SJCRH30 (cell line): ENCODE measurements at regions not wholly inside any gene's neighbourhood (a gene's known extent, or its start where the extent isn't known, plus 50 kb on each side); places are given as distances from the start of the nearest gene placed in this dataset.
"Not testable (repeated sequence)": the region's sequence is repeated elsewhere in the genome, so short reads cannot be mapped to it uniquely, and the experiment has no call there.

Source experiments
- DNase-seq, 2 experiments: peaks; one replicate each; pipeline ENCODE4 v3.0.0-alpha.2; 2015 to 2020
- H3K27ac ChIP-seq: fragments of 250-450 bp; sonication (Bioruptor Pico); 2 replicates; pipeline ENCODE4 v1.5.1; 2020; ENCODE audit warnings: mild to moderate bottlenecking, moderate library complexity
- H3K27me3 ChIP-seq: fragments of 250-450 bp; sonication (Bioruptor Pico); 2 replicates; pipeline ENCODE4 v1.5.1; 2020; ENCODE audit warnings: mild to moderate bottlenecking, moderate library complexity
- H3K36me3 ChIP-seq: fragments of 250-450 bp; sonication (Bioruptor Pico); 2 replicates; pipeline ENCODE4 v1.5.1; 2020; ENCODE audit warnings: mild to moderate bottlenecking, moderate library complexity
- H3K4me1 ChIP-seq: fragments of 250-450 bp; sonication (Bioruptor Pico); 2 replicates; pipeline ENCODE4 v1.5.1; 2020; ENCODE audit warnings: mild to moderate bottlenecking, moderate library complexity
- H3K4me3 ChIP-seq: fragments of 250-450 bp; sonication (Bioruptor Pico); 2 replicates; pipeline ENCODE4 v1.5.1; 2020; ENCODE audit warnings: mild to moderate bottlenecking, moderate library complexity
- H3K9me3 ChIP-seq: fragments of 250-450 bp; sonication (Bioruptor Pico); replicated peaks from 2 replicates; pipeline ENCODE4 v1.5.1; 2020; ENCODE audit warnings: mild to moderate bottlenecking, moderate library complexity

- DNase-seq, result no peak
- Histone ChIP-seq H3K4me3 (no peak overlapping the region), H3K36me3 (no peaks in the 10 kb centered on the region), H3K27ac (no peak overlapping the region), H3K4me1 (peaks cover 8% of the 10 kb centered on the region; the same call in 1 of the 2 replicates), H3K9me3 (peaks cover 4% of the 10 kb centered on the region; the same call in 1 of the 2 replicates), H3K27me3 (no peaks in the 10 kb centered on the region)
Observed at GRCh38 chr1:233461847-233462246, 134.3 kb downstream of the MAP3K21 start.

DNA sequence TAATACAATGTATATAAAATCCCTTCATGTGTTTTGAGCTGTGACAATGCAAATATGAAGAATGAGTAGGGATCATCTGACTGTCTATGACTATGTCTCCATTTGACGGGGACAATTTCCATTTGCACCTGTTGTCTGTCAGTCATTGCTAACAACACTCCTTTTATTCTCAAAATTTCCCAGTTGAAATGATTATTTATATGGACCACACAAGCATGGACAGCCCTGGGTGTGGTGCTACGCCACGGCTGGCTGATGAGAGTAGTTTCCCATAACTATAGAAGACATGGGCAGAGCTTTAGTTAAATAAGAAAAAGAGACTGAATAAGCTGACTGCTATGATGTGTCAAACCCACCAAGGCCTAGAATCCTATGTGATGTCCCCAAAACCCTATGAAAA is 135.8 kb downstream of the MAP3K21 start:
- Histone ChIP-seq H3K4me3 (no peak overlapping the region), H3K9me3 (peaks cover 4% of the 10 kb centered on the region; the same call in 1 of the 2 replicates), H3K27ac (peak overlapping the region; percentile 34; the same call in 1 of the 2 replicates), H3K27me3 (no peaks in the 10 kb centered on the region), H3K36me3 (no peaks in the 10 kb centered on the region), H3K4me1 (peaks cover 8% of the 10 kb centered on the region; the same call in 1 of the 2 replicates)
- peak; percentile 33 to 70 for DNase-seq

GRCh38 chr1:233465745-233466343 is 138.3 kb downstream of the MAP3K21 start:
- no peak overlapping the region for H3K4me3 ChIP-seq
- peaks cover 5% of the 10 kb centered on the region; the same call in 1 of the 2 replicates for H3K4me1 ChIP-seq
- DNase-seq, result no peak
- H3K27me3 ChIP-seq, result no peaks in the 10 kb centered on the region
- H3K27ac ChIP-seq, result no peak overlapping the region
- peaks cover 4% of the 10 kb centered on the region; the same call in 1 of the 2 replicates for H3K9me3 ChIP-seq
- H3K36me3 ChIP-seq, result no peaks in the 10 kb centered on the region

DNA sequence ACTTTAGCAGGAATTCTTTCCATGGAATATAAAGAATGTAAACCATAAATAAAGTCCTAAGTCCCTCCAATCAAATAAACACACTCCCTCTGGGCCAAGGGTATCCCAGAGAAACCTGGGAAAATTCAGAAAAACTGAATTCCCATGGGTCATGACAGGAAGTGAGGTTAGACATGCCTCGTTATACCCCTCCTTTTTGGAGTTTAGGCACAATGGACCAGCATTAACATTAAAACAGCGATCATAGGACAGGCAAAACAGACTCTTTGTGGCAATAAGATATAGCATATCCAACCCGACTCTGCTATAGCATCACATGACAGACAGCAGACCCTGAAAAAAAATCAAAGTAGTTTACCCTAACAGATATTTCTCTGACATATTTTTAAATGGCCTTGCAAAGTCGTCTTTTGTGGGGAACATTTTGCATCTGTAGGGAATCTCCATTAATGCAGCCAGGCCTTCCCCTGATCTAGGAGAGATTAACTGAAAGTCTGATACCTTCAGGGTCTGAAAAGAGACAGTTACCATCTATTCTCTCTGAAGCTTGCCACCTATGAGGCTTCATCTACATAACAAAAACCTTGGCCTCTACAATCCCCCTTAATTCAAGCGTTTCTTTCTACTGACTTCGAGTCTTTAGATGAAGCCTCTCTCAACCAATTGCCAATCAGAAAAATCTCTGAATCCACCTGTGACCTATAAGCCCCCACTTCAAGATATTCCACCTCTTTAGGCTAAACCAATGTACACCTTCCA is 143.0 kb upstream of the KCNK1 start:
- no peak for DNase-seq
- Histone ChIP-seq H3K27me3 (no peaks in the 10 kb centered on the region), H3K4me1 (no peaks in the 10 kb centered on the region), H3K36me3 (no peaks in the 10 kb centered on the region), H3K9me3 (no peaks in the 10 kb centered on the region), H3K27ac (no peak overlapping the region), H3K4me3 (no peak overlapping the region)

- not testable (repeated sequence) for DNase-seq, H3K27me3 ChIP-seq, H3K27ac ChIP-seq, H3K4me3 ChIP-seq, H3K36me3 ChIP-seq, H3K4me1 ChIP-seq, H3K9me3 ChIP-seq
Observed at GRCh38 chr1:233471851-233472250, 142.1 kb upstream of the KCNK1 start.

GRCh38 chr1:233472796-233473195 is 141.1 kb upstream of the KCNK1 start:
- not testable (repeated sequence) for H3K4me3 ChIP-seq

GRCh38 chr1:233473549-233474204 is 140.2 kb upstream of the KCNK1 start:
- Histone ChIP-seq H3K27me3 (no peaks in the 10 kb centered on the region), H3K27ac (no peak overlapping the region), H3K9me3 (no peaks in the 10 kb centered on the region), H3K4me3 (no peak overlapping the region), H3K36me3 (no peaks in the 10 kb centered on the region), H3K4me1 (no peaks in the 10 kb centered on the region)
- no peak for DNase-seq

More at GRCh38 chr1:233472796-233473195, 141.1 kb upstream of the KCNK1 start:
- H3K27ac ChIP-seq, H3K9me3 ChIP-seq, H3K27me3 ChIP-seq, H3K4me1 ChIP-seq, DNase-seq, H3K36me3 ChIP-seq: not testable (repeated sequence)

- H3K9me3 ChIP-seq, result no peaks in the 10 kb centered on the region
- H3K4me1 ChIP-seq, result no peaks in the 10 kb centered on the region
- H3K36me3 ChIP-seq, result no peaks in the 10 kb centered on the region
- no peak for DNase-seq
- H3K4me3 ChIP-seq, result no peak overlapping the region
- H3K27ac ChIP-seq, result no peak overlapping the region
- no peaks in the 10 kb centered on the region for H3K27me3 ChIP-seq
Observed at GRCh38 chr1:233477359-233477758, 136.5 kb upstream of the KCNK1 start.

DNA sequence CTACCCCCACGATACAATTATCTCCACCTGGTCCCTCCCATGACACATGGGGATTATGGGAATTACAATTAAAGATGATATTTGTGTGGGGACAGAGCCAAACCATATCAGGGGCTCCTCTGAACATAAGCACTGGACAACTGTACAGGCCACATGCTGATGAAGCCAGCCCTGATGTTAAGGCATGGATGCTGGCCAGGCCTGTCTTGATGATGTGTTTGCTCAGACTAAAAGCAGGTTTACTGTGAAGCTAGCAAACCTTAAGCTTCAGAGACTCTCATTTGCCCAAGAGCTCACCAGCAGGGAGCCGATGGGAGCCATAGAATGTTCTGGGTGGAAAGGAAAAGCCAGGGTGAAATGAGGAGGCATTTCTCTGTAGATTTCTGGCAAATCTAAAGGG is 135.3 kb upstream of the KCNK1 start:
- Histone ChIP-seq H3K9me3 (no peaks in the 10 kb centered on the region), H3K27me3 (no peaks in the 10 kb centered on the region), H3K36me3 (no peaks in the 10 kb centered on the region), H3K4me1 (no peaks in the 10 kb centered on the region), H3K27ac (no peak overlapping the region), H3K4me3 (no peak overlapping the region)
- no peak for DNase-seq

GRCh38 chr1:233479110-233479890 is 134.6 kb upstream of the KCNK1 start:
- no peak for DNase-seq
- Histone ChIP-seq H3K9me3 (no peaks in the 10 kb centered on the region), H3K36me3 (no peaks in the 10 kb centered on the region)

GRCh38 chr1:233480198-233480597 is 133.7 kb upstream of the KCNK1 start:
- Histone ChIP-seq H3K27ac (no peak overlapping the region), H3K9me3 (no peaks in the 10 kb centered on the region), H3K36me3 (no peaks in the 10 kb centered on the region), H3K4me3 (no peak overlapping the region), H3K27me3 (no peaks in the 10 kb centered on the region), H3K4me1 (no peaks in the 10 kb centered on the region)
- no peak for DNase-seq

More at GRCh38 chr1:233479110-233479890, 134.6 kb upstream of the KCNK1 start:
- Histone ChIP-seq H3K4me3 (no peak overlapping the region), H3K4me1 (no peaks in the 10 kb centered on the region), H3K27ac (no peak overlapping the region), H3K27me3 (no peaks in the 10 kb centered on the region)

DNA sequence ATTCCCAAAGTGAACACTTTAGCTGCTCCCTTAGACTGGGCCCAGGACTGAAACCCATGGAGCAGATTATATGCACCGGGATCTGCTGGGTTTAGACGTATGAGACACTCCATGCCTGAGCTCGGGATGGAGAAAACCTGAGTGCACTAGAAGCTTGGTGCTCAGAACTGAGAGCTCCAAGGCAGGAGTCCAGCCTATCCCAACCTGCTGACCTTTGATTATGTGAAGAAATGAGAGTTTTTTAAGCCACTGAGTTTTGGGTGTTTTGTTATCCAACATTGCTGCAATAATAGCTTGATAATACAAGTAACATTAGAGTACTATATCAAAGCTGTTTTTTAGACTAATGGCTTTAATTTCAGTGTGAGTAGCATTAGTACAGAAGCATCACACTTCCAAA is 131.5 kb upstream of the KCNK1 start:
- no peak for DNase-seq
- Histone ChIP-seq H3K36me3 (no peaks in the 10 kb centered on the region), H3K9me3 (no peaks in the 10 kb centered on the region), H3K27ac (no peak overlapping the region), H3K4me1 (no peaks in the 10 kb centered on the region), H3K27me3 (no peaks in the 10 kb centered on the region), H3K4me3 (no peak overlapping the region)

- H3K36me3 ChIP-seq, result no peaks in the 10 kb centered on the region
- H3K4me1 ChIP-seq, result no peaks in the 10 kb centered on the region
- no peak overlapping the region for H3K4me3 ChIP-seq
- H3K27me3 ChIP-seq, result no peaks in the 10 kb centered on the region
- DNase-seq, result no peak
- no peaks in the 10 kb centered on the region for H3K9me3 ChIP-seq
- H3K27ac ChIP-seq, result no peak overlapping the region
Observed at GRCh38 chr1:233485385-233485784, 128.5 kb upstream of the KCNK1 start.

DNA sequence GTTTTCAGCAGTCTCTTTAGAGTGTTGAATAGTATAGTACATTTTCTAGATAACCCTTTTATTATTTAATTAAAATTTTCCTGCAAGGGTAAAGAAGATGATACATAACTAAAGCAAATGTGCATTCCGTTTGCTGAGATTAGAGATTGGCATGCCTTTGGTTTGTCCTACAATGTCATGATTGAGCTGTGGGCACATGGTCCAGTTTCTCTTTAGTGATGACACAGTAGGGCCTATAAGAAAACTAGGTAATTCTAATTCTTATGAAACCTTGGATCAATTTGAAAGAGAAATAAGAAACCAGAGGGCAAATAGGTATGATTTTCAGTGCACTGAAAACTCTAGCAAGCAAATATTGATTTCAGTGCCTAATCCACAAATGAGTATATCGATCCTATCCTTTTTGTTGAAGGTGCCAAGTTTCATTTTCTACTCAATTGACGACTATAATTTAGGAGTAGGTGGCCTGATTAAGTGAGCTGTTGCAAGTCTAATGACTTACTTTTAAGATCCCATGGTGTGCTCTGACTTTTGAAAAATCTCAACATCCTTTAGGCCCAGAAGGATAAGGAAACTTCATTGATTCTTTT is 128.0 kb upstream of the KCNK1 start:
- H3K4me3 ChIP-seq, result no peak overlapping the region
- H3K36me3 ChIP-seq, result no peaks in the 10 kb centered on the region
- no peak overlapping the region for H3K27ac ChIP-seq
- no peaks in the 10 kb centered on the region for H3K27me3 ChIP-seq
- no peak for DNase-seq
- H3K9me3 ChIP-seq, result no peaks in the 10 kb centered on the region
- H3K4me1 ChIP-seq, result no peaks in the 10 kb centered on the region
